ENCODE measurements at regions not wholly inside any gene's neighbourhood (a gene's known extent, or its start where the extent isn't known, plus 50 kb on each side); places are given as distances from the start of the nearest gene placed in this dataset.

DNA sequence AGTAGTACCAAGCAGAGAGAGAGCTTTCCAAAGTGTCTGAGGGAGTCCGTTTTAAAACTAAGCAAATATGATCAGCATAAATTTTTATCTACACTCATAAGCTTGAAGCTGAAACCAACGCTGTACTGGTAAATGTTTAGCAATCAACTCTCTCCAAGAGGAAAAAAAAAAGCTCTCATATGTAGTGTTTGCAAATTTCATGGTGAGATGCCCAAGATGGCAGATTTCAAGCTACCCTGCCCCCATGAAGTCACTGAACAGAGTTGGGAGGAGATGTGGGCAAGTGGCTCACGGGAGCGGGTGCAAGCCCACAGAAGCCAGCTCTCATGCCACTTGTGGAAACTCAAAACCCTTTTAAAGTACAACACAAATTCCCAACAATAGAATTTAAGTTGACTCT, 475.8 kb downstream of the BCAT1 start:
- Histone ChIP-seq H3K4me3 (no peak overlapping the region), H3K9me3 (no peaks in the 10 kb centered on the region), H3K36me3 (ENCODE audit: low read depth, missing control alignments) (no peaks in the 10 kb centered on the region), H3K27me3 (no peaks in the 10 kb centered on the region), H3K4me1 (no peaks in the 10 kb centered on the region), H3K27ac (no peak overlapping the region)
- no peak for DNase-seq
- WGBS, 2 donors, result 88 to 94% methylated on average over 4 of the region's 4 CpGs
- intact Hi-C loops (cut with DNase I; ENCODE audit: low total_unique reads), result no loop called here
- no peak for TF ChIP-seq POLR2A (IDR thresholded peaks at IDR 0.05)
- TF ChIP-seq CTCF (IDR thresholded peaks at IDR 0.05), result no peak

- TF ChIP-seq CTCF (IDR thresholded peaks at IDR 0.05), result no peak
- no peak for TF ChIP-seq POLR2A (IDR thresholded peaks at IDR 0.05)
- 79% methylated on average over 4 of the region's 4 CpGs for WGBS, 2 donors
- no peaks in the 10 kb centered on the region for H3K36me3 ChIP-seq (ENCODE audit: low read depth, missing control alignments)
- no peak overlapping the region for H3K27ac ChIP-seq
- H3K4me3 ChIP-seq, result no peak overlapping the region
- DNase-seq, result no peak
- intact Hi-C loops (cut with DNase I; ENCODE audit: low total_unique reads), result no loop called here
- no peaks in the 10 kb centered on the region for H3K9me3 ChIP-seq
- H3K4me1 ChIP-seq, result no peaks in the 10 kb centered on the region
- H3K27me3 ChIP-seq, result no peaks in the 10 kb centered on the region
Observed at GRCh38 chr12:24470050-24470449, 478.9 kb downstream of the BCAT1 start.

DNA sequence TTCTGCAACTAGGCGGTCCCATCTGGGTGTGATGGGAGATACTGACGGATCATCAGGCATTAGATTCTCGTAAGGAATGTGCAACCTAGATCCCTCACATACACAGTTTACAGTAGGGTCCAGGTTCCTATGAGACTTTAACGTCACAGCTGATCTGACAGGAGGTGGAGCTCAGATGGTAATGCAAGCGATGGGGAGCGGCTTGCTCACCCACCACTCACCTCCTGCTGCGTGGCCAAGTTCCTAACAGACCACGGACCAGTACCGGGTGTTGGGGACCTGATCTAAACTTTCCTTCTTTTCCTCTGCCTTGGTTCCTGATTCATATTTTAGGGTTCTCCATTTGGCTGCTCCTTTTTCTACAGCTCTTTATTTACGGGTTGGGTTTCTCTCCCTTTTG, 479.8 kb downstream of the BCAT1 start:
- Histone ChIP-seq H3K9me3 (no peaks in the 10 kb centered on the region), H3K27me3 (no peaks in the 10 kb centered on the region), H3K4me1 (no peaks in the 10 kb centered on the region), H3K36me3 (ENCODE audit: low read depth, missing control alignments) (no peaks in the 10 kb centered on the region), H3K4me3 (no peak overlapping the region), H3K27ac (no peak overlapping the region)
- 87 to 89% methylated on average over 10 of the region's 10 CpGs for WGBS, 2 donors
- intact Hi-C loops (cut with DNase I; ENCODE audit: low total_unique reads), result no loop called here
- no peak for DNase-seq
- no peak for TF ChIP-seq POLR2A (IDR thresholded peaks at IDR 0.05)
- TF ChIP-seq CTCF (IDR thresholded peaks at IDR 0.05), result no peak

DNA sequence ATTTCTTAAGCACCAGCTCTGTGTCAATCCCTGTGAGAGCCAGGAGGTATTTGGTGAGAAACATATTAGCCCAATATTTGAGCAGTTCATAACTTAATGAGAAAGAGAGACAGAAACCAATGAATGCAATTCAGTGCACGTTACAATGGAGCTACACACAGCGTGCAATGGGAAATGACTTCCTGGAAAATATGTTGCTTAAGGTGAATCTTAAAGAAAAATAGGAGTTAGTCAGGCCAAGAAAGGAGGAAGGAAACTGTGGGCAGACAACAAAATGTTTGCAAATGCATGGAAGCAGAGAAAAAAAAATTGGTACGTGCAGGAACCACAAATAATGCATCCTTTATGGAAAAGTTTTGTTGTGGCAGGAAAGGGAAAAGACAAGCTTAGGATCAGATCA, 481.7 kb downstream of the BCAT1 start:
- Histone ChIP-seq H3K27me3 (no peaks in the 10 kb centered on the region), H3K9me3 (no peaks in the 10 kb centered on the region), H3K4me1 (no peaks in the 10 kb centered on the region), H3K4me3 (no peak overlapping the region), H3K27ac (no peak overlapping the region), H3K36me3 (ENCODE audit: low read depth, missing control alignments) (no peaks in the 10 kb centered on the region)
- DNase-seq, result no peak
- intact Hi-C loops (cut with DNase I; ENCODE audit: low total_unique reads), result no loop called here
- WGBS, 2 donors, result 83% methylated on average over 3 of the region's 3 CpGs
- TF ChIP-seq POLR2A (IDR thresholded peaks at IDR 0.05) (no peak), CTCF (IDR thresholded peaks at IDR 0.05) (no peak)

GRCh38 chr12:24463375-24463774, 485.5 kb downstream of the BCAT1 start:
- no peak overlapping the region for H3K4me3 ChIP-seq
- no peak for TF ChIP-seq CTCF (IDR thresholded peaks at IDR 0.05)
- TF ChIP-seq POLR2A (IDR thresholded peaks at IDR 0.05), result no peak
- 70 to 81% methylated on average over 6 of the region's 6 CpGs for WGBS, 2 donors
- H3K36me3 ChIP-seq (ENCODE audit: low read depth, missing control alignments), result no peaks in the 10 kb centered on the region
- intact Hi-C loops (cut with DNase I; ENCODE audit: low total_unique reads), result no loop called here
- no peaks in the 10 kb centered on the region for H3K4me1 ChIP-seq
- DNase-seq, result no peak
- no peaks in the 10 kb centered on the region for H3K27me3 ChIP-seq
- H3K9me3 ChIP-seq, result no peaks in the 10 kb centered on the region
- no peak overlapping the region for H3K27ac ChIP-seq
